ENCODE measurements at regions not wholly inside any gene's neighbourhood (a gene's known extent, or its start where the extent isn't known, plus 50 kb on each side); places are given as distances from the start of the nearest gene placed in this dataset.
"Not testable (repeated sequence)": the region's sequence is repeated elsewhere in the genome, so short reads cannot be mapped to it uniquely, and the experiment has no call there.

GRCh38 chr15:61339516-61339915, 110.4 kb upstream of the RORA start:
- CTCF ChIA-PET: no interaction called here
- no peak for DNase-seq (ENCODE audit: extremely low spot score)
- no peak for TF ChIP-seq FOXK2 (IDR thresholded peaks at IDR 0.05)
- TF ChIP-seq ELF4 (IDR thresholded peaks at IDR 0.05): no peak
- no peak for TF ChIP-seq NFRKB (IDR thresholded peaks at IDR 0.05)
- no peak for TF ChIP-seq CTBP1 (IDR thresholded peaks at IDR 0.05; ENCODE audit: borderline replicate concordance)
- TF ChIP-seq BHLHE40 (IDR thresholded peaks at IDR 0.05; ENCODE audit: borderline replicate concordance): no peak
- no peak for TF ChIP-seq TARDBP (IDR thresholded peaks at IDR 0.05)
- no peak for TF ChIP-seq FOXM1 (IDR thresholded peaks at IDR 0.05; ENCODE audit: borderline replicate concordance)
- TF ChIP-seq SP1 (IDR thresholded peaks at IDR 0.05): no peak
- TF ChIP-seq HDGF (IDR thresholded peaks at IDR 0.05; ENCODE audit: borderline replicate concordance): no peak
- no peak for TF ChIP-seq L3MBTL2 (conservative IDR thresholded peaks at IDR 0.05)
- TF ChIP-seq ARNT (IDR thresholded peaks at IDR 0.05): no peak
- no peak for TF ChIP-seq LEF1 (IDR thresholded peaks at IDR 0.05; ENCODE audit: borderline replicate concordance)
- TF ChIP-seq PKNOX1 (IDR thresholded peaks at IDR 0.05): no peak
- TF ChIP-seq FOXA1 (IDR thresholded peaks at IDR 0.05): no peak
- TF ChIP-seq ZNF384 (IDR thresholded peaks at IDR 0.05): no peak
- no peak for TF ChIP-seq SUZ12 (IDR thresholded peaks at IDR 0.05)
- POLR2A ChIA-PET: no interaction called here

- ChIA-PET CTCF (no interaction called here), POLR2A (no interaction called here)
- no peak for TF ChIP-seq PKNOX1 (IDR thresholded peaks at IDR 0.05)
- TF ChIP-seq SUZ12 (IDR thresholded peaks at IDR 0.05): no peak
- no peak for TF ChIP-seq ARNT (IDR thresholded peaks at IDR 0.05)
- TF ChIP-seq SP1 (IDR thresholded peaks at IDR 0.05): no peak
- TF ChIP-seq HDGF (IDR thresholded peaks at IDR 0.05; ENCODE audit: borderline replicate concordance): no peak
- TF ChIP-seq NFRKB (IDR thresholded peaks at IDR 0.05): no peak
- TF ChIP-seq L3MBTL2 (conservative IDR thresholded peaks at IDR 0.05): no peak
- no peak for TF ChIP-seq LEF1 (IDR thresholded peaks at IDR 0.05; ENCODE audit: borderline replicate concordance)
- TF ChIP-seq ELF4 (IDR thresholded peaks at IDR 0.05): no peak
- TF ChIP-seq ZNF384 (IDR thresholded peaks at IDR 0.05): no peak
- no peak for TF ChIP-seq FOXM1 (IDR thresholded peaks at IDR 0.05; ENCODE audit: borderline replicate concordance)
- TF ChIP-seq TARDBP (IDR thresholded peaks at IDR 0.05): no peak
- TF ChIP-seq FOXK2 (IDR thresholded peaks at IDR 0.05): no peak
- no peak for TF ChIP-seq FOXA1 (IDR thresholded peaks at IDR 0.05)
- no peak for TF ChIP-seq CTBP1 (IDR thresholded peaks at IDR 0.05; ENCODE audit: borderline replicate concordance)
- TF ChIP-seq BHLHE40 (IDR thresholded peaks at IDR 0.05; ENCODE audit: borderline replicate concordance): no peak
- no peak for DNase-seq (ENCODE audit: extremely low spot score)
Measured at GRCh38 chr15:61337541-61337940, 108.4 kb upstream of the RORA start.

GRCh38 chr15:61336026-61336638, 107.0 kb upstream of the RORA start:
- POLR2A ChIA-PET: no interaction called here
- no peak for DNase-seq (ENCODE audit: extremely low spot score)
- TF ChIP-seq ZNF384 (IDR thresholded peaks at IDR 0.05) (no peak), ELF4 (IDR thresholded peaks at IDR 0.05) (no peak), FOXK2 (IDR thresholded peaks at IDR 0.05) (no peak), HDGF (IDR thresholded peaks at IDR 0.05; ENCODE audit: borderline replicate concordance) (no peak), L3MBTL2 (conservative IDR thresholded peaks at IDR 0.05) (no peak), NFRKB (IDR thresholded peaks at IDR 0.05) (no peak), PKNOX1 (IDR thresholded peaks at IDR 0.05) (no peak), SUZ12 (IDR thresholded peaks at IDR 0.05) (no peak), ARNT (IDR thresholded peaks at IDR 0.05) (no peak), LEF1 (IDR thresholded peaks at IDR 0.05; ENCODE audit: borderline replicate concordance) (no peak), FOXM1 (IDR thresholded peaks at IDR 0.05; ENCODE audit: borderline replicate concordance) (no peak), FOXA1 (IDR thresholded peaks at IDR 0.05) (no peak), CTBP1 (IDR thresholded peaks at IDR 0.05; ENCODE audit: borderline replicate concordance) (no peak), TARDBP (IDR thresholded peaks at IDR 0.05) (no peak)
- CTCF ChIA-PET: no interaction called here

GRCh38 chr15:61334714-61335113, 105.6 kb upstream of the RORA start:
- DNase-seq (ENCODE audit: extremely low spot score); POLR2A ChIA-PET; CTCF ChIA-PET: not testable (repeated sequence)

GRCh38 chr15:61331019-61331418, 101.9 kb upstream of the RORA start:
- DNase-seq (ENCODE audit: extremely low spot score): no peak
- ChIA-PET POLR2A (no interaction called here), CTCF (no interaction called here)
- TF ChIP-seq TARDBP (IDR thresholded peaks at IDR 0.05): no peak
- TF ChIP-seq ARNT (IDR thresholded peaks at IDR 0.05): no peak
- TF ChIP-seq FOXM1 (IDR thresholded peaks at IDR 0.05; ENCODE audit: borderline replicate concordance): no peak
- no peak for TF ChIP-seq CTBP1 (IDR thresholded peaks at IDR 0.05; ENCODE audit: borderline replicate concordance)

- CTCF ChIA-PET: interaction anchor here (0.5 kb wide), 1 partner anchor 140 kb away, joined by 9 read pairs; no protein-coding TSS in a partner anchor
- DNase-seq (ENCODE audit: extremely low spot score): no peak
- TF ChIP-seq TARDBP (IDR thresholded peaks at IDR 0.05) (no peak), HDGF (IDR thresholded peaks at IDR 0.05; ENCODE audit: borderline replicate concordance) (no peak), BHLHE40 (IDR thresholded peaks at IDR 0.05; ENCODE audit: borderline replicate concordance) (no peak), NFRKB (IDR thresholded peaks at IDR 0.05) (no peak), ELF4 (IDR thresholded peaks at IDR 0.05) (no peak), ZNF384 (IDR thresholded peaks at IDR 0.05) (no peak), L3MBTL2 (conservative IDR thresholded peaks at IDR 0.05) (no peak), PKNOX1 (IDR thresholded peaks at IDR 0.05) (no peak)
- POLR2A ChIA-PET: no interaction called here
Measured at GRCh38 chr15:61327019-61327631, 98.0 kb upstream of the RORA start.

All from HEK293T (cell line).